Lung (tissue), 11 donors: ENCODE measurements at regions not wholly inside any gene's neighbourhood (a gene's known extent, or its start where the extent isn't known, plus 50 kb on each side); places are given as distances from the start of the nearest gene placed in this dataset.

Experiments
- ATAC-seq: fragments of 200-7000 bp; cut with Tn5 transposase; one replicate; pipeline ENCODE4 v1.9.1; 2020; ENCODE audit warnings: moderate number of reproducible peaks; ENCODE audit not compliant: insufficient read depth, low FRiP score
- DNase-seq, 3 donors: peaks; one replicate each; pipeline ENCODE4 v3.0.0-alpha.2; 2013 to 2017
- H3K27ac ChIP-seq, 2 donors: one replicate each; pipeline ENCODE4 v1.5.1; 2013; ENCODE audit warnings: mild to moderate bottlenecking in 2 of 2, moderate library complexity in 2 of 2, control low read depth in 1 of 2, inconsistent platforms in 1 of 2, low read depth in 1 of 2, low read length in 1 of 2
- H3K27me3 ChIP-seq, 3 donors: one replicate each; pipeline ENCODE4 v1.5.1; 2013; ENCODE audit warnings: low read length in 2 of 3; ENCODE audit not compliant: control insufficient read depth in 3 of 3, insufficient read depth in 3 of 3
- H3K36me3 ChIP-seq, 4 donors: one replicate each; pipeline ENCODE4 v1.5.1; 2013; ENCODE audit warnings: low read length in 4 of 4, mild to moderate bottlenecking in 1 of 4, moderate library complexity in 1 of 4; ENCODE audit not compliant: control insufficient read depth in 4 of 4, insufficient read depth in 4 of 4
- H3K4me1 ChIP-seq, 5 donors: one replicate each; pipeline ENCODE4 v1.5.1; 2013; ENCODE audit warnings: low read length in 5 of 5, mild to moderate bottlenecking in 2 of 5, moderate library complexity in 1 of 5; ENCODE audit not compliant: control insufficient read depth in 5 of 5, insufficient read depth in 5 of 5
- H3K4me3 ChIP-seq: one replicate; pipeline ENCODE4 v1.5.1; 2013; ENCODE audit warnings: mild to moderate bottlenecking, control low read depth, moderate library complexity
- H3K9ac ChIP-seq, 2 donors: one replicate each; pipeline ENCODE4 v1.5.1; 2013; ENCODE audit warnings: low read length in 2 of 2, control low read depth in 1 of 2; ENCODE audit not compliant: insufficient read depth in 1 of 2
- H3K9me3 ChIP-seq, 4 donors: one replicate each; pipeline ENCODE4 v1.5.1; 2013; ENCODE audit warnings: low read length in 3 of 4, mild to moderate bottlenecking in 1 of 4, moderate library complexity in 1 of 4; ENCODE audit not compliant: control insufficient read depth in 4 of 4, insufficient read depth in 3 of 4
- WGBS, 2 donors: extraction: QIAGEN DNeasy Blood & Tissue Kit; methylation state at CpG; one replicate each; pipeline ENCODE4 v1.1.7; 2013; 5-methylcytosine and 5-hydroxymethylcytosine counted together
- TF ChIP-seq, protein P1 (sequence below): IDR thresholded peaks from 2 replicates; pipeline ENCODE4 v1.5.1; 2012; ENCODE audit warnings: mild to moderate bottlenecking; ENCODE audit errors: control extremely low read depth, extremely low read depth
- donor health status: control.
- donor health status: control.
- donor health status: Bipolar disorder and iron deficiency.
- donor health status: healthy.
- donor health status: DM: yes; HTN: yes; CAD: no.

DNA sequence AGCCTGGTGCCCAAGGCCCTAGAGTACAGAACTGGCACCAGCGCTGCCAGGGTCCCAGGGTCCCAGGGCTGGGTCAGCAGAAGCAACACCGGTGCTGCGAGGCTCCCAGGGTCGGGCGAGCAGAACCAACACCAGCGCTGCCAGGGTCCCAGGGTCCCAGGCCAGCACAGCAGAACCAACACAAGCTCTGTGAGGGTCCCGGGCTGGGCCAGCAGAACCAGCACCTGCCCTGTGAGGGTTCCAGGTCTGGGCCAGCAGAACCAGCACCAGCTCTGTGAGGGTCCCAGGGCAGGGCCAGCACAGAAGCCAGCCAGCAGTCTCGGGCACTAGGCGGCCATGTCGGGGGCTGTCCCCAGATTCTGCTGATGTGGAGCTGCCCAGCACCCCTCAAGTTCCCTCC is 93.1 kb downstream of the GALR1 start:
- TF ChIP-seq, protein P1, sequence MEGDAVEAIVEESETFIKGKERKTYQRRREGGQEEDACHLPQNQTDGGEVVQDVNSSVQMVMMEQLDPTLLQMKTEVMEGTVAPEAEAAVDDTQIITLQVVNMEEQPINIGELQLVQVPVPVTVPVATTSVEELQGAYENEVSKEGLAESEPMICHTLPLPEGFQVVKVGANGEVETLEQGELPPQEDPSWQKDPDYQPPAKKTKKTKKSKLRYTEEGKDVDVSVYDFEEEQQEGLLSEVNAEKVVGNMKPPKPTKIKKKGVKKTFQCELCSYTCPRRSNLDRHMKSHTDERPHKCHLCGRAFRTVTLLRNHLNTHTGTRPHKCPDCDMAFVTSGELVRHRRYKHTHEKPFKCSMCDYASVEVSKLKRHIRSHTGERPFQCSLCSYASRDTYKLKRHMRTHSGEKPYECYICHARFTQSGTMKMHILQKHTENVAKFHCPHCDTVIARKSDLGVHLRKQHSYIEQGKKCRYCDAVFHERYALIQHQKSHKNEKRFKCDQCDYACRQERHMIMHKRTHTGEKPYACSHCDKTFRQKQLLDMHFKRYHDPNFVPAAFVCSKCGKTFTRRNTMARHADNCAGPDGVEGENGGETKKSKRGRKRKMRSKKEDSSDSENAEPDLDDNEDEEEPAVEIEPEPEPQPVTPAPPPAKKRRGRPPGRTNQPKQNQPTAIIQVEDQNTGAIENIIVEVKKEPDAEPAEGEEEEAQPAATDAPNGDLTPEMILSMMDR, result no peak
- ATAC-seq, result no peak
- 88 to 94% methylated on average over 10 of the region's 10 CpGs for WGBS, 2 donors
- H3K4me1 ChIP-seq, result no peaks in the 10 kb centered on the region
- peaks cover 0 to 2% (median 0%) of the 10 kb centered on the region in 4 donors for H3K9me3 ChIP-seq
- H3K27me3 ChIP-seq, result no peaks in the 10 kb centered on the region
- H3K27ac ChIP-seq, result no peak overlapping the region
- H3K36me3 ChIP-seq, result no peaks in the 10 kb centered on the region
- no peak for DNase-seq
- H3K9ac ChIP-seq, result no peak overlapping the region
- H3K4me3 ChIP-seq, result no peak overlapping the region

DNA sequence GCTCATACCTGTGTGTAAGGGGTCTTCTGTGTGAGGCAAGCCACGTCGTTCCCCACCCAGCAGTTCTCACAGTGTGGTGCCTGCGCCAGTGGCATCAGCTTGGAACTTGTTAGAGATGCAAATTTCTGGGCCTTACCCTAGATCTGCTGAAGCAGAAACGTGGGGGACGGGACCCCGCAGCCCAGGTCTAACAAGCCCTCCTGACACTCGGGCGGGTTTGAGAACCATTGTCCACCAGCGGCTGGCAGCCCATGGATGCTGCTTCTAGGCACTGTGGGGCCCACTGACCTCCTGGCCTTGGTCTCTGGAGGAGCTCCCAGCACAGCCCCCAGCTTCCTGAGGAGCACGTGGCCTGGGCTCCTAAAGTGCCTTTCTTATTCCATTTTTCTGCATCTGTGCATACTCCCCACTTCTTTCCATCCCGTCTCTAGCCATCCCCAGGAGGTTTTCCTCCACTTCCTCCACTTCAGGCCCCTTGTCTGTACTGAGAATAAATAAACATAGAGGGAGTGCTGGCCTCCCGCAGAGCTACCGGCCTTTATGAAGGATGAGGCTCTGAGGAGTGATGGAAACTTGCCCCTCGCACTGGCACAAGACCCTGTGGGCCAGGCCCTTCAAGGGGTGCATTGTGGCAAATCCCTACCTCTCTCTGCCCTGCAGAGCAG is 94.3 kb downstream of the GALR1 start:
- H3K4me3 ChIP-seq, result no peak overlapping the region
- TF ChIP-seq, protein P1, result no peak
- 65% methylated on average over 14 of the region's 14 CpGs for WGBS, 2 donors

DNA sequence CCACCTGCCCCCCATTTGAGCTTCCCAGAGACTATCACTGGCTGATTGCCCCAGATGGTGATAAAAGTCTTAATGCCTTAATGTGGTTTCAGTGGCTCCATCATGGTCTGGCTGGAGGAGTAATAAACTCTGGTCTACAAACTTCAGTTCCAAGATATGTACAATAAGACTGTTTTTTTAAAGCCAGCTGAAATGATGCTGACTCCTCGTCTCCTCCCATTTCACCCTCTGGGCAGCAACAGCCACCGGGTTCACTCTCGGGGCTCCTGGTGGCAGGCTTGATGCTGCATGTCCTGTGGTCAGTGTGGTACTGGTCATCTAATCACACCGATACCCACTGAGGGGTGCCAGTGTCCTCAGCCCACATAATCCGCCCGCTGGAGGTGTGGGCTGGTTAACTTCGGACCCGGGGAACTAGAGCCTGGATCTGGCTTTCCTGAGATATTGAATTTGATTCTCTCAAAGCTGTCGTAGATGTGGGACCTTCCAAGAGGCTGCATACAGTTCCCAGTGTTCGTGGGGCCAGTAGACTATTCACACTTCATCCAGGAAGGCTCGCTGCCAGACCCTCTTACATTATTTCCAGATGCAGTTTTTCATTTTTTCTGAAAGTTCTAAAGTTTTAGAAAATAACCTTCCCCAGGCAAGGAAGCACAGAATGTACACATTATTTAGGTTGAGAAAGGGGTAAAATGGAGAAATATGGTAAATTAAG is 95.3 kb downstream of the GALR1 start:
- ATAC-seq, result no peak
- Histone ChIP-seq H3K9ac (no peak overlapping the region), H3K4me1 (no peaks in the 10 kb centered on the region), H3K4me3 (no peak overlapping the region), H3K27me3 (no peaks in the 10 kb centered on the region), H3K9me3 (peaks cover 0 to 2% (median 0%) of the 10 kb centered on the region in 4 donors), H3K27ac (no peak overlapping the region), H3K36me3 (no peaks in the 10 kb centered on the region)
- DNase-seq, result peak in 1 of 3 donors; percentile 16
- WGBS, 2 donors, result 86 to 87% methylated on average over 11 of the region's 11 CpGs
- TF ChIP-seq, protein P1, result no peak

More for the DNA sequence above, 94.3 kb downstream of the GALR1 start:
- Histone ChIP-seq H3K27ac (no peak overlapping the region), H3K27me3 (no peaks in the 10 kb centered on the region), H3K36me3 (no peaks in the 10 kb centered on the region), H3K9ac (no peak overlapping the region), H3K4me1 (no peaks in the 10 kb centered on the region), H3K9me3 (peaks cover 0 to 2% (median 0%) of the 10 kb centered on the region in 4 donors)
- no peak for DNase-seq
- ATAC-seq, result no peak
